GM18511 (cell line): ENCODE measurements at regions not wholly inside any gene's neighbourhood (a gene's known extent, or its start where the extent isn't known, plus 50 kb on each side); places are given as distances from the start of the nearest gene placed in this dataset.

Experiments used
- ATAC-seq: cut with Tn5 transposase; IDR thresholded peaks from one replicate; pipeline ENCODE4 v1.9.1; 2021; ENCODE audit warnings: mild to moderate bottlenecking, moderate library complexity; ENCODE audit not compliant: unreplicated experiment

DNA sequence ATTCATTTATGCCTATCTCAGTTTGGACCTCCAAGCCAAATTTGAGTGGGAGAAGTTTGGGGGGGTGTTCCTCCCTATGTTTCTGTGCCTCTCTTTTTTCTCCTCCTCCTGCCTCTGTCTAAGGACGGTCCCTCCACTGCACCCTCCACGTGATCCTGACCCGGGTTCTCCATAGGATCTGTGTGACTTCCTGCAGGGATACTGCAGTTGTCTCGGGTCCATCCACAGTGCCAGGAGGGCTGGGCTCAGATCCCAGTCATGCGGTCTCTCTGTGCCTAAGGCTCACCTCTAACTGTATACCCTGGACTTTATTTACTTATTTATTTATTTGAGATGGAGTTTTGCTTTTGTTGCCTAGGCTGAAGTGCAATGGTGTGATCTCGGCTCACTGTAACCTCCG is 1354.5 kb downstream of the BRD1 start:
- ATAC-seq = no peak

DNA sequence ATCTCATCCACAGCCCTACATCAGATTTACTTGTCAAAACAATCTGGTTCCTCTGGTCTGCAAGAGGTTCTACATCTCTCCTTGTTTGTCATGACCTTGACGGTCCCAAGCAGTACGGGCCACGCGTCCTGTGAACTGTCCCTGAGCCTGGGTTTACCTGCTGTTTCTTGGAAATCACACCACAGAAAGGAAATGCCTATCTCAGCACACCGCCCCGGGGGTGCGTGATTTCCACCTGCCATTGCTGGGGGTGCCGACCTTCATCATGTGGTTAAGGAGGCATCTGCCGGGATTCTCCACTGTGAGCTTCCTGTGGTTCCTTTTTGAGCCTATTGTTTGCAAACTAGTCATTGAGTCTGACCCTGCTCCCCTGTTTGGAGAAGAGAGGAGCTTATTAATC is 1363.4 kb downstream of the BRD1 start:
- ATAC-seq = no peak

DNA sequence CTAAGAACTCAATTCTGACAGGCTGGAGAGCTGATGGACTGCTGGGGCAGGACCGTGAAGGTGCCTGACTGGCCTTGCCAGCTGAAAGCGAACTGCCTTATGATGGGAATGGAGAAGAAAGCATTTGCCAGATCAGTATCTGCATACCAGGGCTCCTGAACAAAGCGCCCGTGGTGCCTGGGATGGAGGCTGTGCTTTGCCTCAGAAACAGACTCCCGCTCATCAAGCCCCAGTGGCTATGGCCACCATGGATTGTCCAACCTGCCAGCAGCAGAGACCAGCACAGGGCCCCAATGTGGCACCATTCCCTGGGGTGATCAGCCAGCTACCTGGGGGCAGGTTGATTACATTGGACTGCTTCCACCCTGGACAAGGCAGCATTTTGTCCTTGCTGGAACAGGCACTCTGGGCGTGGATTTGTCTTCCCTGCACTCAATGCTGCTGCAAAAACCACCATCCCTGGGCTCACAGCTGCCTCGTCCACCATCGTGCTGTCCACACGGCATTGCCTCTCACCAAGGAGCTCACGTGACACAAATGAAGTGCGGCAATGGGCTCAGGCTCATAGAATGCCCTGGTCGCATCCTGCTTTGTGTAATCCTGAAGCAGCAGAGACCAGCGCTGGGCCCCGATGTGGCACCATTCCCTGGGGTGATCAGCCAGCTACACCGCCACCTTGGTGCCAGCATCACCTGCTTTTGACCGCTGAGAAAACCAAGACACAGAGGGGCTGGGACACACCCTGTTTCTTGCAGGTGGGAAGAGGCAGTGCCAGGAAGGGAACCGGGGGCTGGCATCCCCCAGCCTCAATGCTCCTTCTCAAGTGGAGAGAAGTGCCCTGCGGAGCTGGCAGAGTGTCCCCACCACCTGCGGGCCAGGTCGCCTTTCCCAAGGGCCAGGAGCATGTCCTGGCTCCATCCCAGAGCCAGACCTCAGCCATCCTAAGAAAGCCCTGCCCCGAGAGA is 1367.5 kb downstream of the BRD1 start:
- ATAC-seq = no peak

DNA sequence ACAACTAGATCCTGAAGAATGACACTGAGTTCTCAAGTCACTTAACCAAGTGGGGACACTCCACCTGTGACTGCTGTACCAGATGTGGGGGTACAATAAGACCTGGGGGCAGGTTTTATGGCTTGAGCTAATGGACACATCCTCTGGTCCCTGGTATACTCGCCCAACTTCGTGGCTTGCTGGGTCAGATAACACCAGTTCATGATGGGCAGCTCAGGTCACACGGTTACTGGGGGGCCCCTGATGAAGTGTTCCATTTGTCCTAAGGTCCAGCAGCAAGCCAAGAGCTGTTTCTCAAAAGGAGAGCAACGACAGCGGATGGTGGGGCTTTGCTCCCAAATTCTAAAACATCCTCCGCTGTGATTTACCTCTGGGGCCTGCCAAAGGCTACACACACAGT is 1368.4 kb downstream of the BRD1 start:
- no peak for ATAC-seq

DNA sequence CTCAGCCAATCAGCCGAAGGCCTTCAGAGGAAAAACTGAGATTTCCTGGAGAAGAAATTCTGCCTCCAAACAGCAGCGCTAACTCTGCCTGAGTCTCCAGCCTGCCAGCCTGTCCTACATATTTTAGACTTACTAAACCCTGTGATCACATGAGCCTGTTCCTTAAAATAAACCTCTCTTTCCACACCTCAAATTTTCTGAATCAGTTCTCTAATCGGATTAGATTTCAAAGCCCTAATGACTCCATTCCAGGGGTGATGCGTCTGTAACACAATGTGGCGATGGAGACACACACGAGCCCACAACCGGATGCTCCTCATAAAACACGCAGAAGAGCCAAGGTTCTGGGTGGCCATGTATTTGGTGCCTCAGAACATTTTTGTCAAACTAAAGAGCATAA is 1371.2 kb downstream of the BRD1 start:
- ATAC-seq = no peak

DNA sequence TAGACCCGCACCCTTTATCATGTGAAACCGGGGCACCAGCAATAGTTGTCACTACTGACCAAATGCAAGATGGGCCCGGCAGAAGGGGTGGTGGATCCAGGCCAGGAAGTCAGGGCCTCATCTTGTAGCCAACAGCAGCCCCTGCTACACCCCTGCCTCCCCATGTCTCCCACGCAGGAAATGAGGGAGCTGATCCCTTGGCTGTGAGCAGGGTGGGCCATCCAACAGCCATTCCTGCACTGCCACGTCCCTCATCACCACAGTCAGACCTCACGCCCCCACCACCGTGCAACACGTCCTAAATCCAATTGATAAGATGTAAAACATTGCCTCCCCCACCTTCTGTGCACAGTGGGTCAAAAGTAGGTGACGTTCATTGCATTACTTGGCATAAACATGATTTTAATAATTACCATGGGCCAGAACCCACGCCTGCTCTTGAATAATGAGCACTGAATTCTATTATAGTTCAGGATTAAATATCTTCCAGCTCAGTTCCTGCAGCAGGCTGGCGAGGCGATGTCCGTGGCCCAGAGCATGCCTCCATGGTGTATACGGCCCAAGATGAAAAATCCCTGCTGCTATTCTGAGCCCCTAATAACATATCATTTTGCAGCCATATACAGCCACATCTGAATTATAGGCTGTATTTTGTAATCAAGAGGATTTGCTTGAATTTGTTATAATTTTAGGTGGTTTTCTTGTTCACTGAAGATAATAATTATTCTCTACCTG is 1373.8 kb downstream of the BRD1 start:
- no peak for ATAC-seq

DNA sequence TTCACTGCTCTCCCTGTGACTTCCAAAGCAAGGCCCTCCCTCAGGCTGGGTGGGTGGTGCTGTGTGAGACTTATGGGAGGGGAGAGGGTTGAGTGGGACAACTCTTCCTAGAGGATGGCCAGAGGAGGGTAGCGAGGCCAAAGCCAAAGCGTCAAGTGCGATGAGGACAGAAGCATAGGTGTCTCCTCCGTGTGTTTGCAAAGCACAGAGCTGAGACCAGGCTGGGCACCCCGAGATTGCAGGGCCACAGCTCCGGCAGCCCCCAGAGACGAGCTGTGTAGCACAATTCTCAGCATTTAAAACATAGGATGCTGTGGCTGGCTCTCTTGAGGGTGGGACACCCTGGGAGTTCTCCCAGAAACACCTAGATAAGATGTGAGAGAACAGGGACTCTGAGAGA is 1374.5 kb downstream of the BRD1 start:
- ATAC-seq = no peak

DNA sequence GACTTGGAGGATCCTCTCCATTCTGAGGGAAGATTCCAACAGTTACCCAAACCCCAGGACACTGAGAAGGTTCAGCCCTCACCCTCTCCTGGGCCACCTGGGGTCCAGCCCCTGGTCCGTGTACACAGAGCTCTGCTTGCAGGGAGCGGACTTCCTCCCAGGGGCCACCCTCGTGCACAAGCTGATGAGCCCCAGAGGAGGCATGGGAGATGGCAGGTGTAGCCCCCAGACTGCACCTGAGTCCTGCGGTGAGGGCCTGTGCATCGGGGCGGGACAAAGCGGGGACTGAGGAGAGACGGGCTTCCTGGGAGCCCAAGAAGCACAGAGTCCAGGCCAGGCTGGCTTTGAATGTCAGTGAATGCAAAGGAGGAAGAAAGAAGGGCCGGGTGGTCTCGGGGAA is 1374.9 kb downstream of the BRD1 start:
- ATAC-seq = no peak

DNA sequence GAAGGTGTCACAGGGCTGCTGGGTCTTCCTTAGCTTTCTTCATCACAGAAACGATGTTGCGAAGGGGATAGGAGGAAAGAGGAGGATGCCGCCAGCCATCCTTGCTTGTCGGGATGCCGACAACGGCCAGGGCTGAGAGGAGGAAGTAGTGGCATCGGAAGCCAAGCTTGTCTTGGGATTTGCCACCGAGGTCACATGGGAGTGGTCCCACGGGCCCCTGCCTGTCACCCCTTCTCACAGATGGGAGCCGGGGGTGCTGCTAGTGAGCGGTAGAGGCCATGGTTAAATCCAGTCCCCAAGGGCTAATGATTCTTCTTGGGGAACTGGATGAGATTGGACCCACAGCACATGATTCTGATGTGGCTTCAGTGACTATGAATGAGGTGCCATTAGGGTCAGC is 1375.8 kb downstream of the BRD1 start:
- no peak for ATAC-seq

DNA sequence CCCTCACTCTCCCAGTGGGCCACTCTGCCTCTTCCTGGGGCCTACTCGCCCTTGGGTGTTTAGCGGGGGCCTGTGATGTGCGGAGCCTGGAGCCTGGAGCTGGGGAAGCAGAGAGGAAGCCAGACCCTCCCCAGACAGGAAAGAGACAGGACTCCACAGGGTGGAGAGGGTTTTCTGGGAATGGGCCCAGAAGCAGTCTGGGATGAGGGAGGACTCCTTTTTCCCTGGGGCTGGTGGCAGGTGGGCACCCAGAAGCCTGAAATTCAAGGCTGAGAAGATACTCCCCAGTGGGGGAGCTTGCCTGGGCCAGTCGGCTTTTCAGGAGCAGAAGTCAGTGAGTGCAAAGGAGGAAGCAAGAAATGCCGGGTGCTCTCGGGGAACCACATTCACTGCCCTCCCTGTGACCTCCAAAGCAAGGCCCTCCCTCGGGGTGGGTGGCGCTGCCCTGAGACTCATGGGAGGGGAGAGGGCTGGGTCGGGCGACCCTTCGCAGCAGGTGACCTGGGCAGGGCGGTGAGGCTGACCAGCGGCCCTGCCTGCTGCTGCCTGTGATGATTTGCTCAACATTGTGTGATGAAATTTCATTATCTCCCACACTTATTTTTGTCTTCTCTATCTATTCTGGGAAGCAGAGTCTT is 1377.4 kb downstream of the BRD1 start:
- ATAC-seq = no peak

DNA sequence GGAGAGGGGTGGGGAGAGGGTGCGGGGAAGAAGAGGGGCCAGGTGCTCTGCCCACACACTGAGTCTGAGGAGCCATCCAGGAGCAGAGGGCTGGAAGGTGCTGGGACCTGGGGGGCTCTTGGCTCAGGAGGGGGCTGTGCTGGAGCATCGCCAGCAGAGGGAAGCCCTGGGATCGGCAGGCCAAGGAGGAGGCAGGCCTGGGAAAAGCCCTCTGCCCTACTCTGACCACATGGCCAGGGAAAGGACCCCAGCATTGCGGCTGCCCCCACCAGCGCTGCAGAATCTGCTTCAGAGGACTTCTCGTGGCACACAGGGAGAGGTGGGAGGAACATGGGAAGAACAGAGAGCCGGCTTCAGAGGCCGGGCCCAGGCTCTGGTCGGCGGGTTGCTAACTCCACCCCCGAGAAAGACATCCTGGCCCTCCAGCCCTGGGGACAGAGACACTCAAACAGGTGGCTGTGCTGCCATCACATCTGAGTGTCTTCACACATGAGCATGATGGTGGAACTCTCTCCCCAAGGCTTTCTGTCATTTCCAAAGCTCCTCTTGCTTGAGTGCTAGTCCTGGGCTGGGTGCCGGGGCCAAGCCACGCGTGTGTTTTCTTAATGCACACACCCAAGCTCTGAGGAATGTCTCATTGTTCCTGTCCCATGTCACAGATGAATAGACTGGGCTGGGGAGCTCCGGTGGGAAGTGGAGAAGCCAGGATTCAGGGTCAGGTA is 1378.0 kb downstream of the BRD1 start:
- ATAC-seq = no peak

DNA sequence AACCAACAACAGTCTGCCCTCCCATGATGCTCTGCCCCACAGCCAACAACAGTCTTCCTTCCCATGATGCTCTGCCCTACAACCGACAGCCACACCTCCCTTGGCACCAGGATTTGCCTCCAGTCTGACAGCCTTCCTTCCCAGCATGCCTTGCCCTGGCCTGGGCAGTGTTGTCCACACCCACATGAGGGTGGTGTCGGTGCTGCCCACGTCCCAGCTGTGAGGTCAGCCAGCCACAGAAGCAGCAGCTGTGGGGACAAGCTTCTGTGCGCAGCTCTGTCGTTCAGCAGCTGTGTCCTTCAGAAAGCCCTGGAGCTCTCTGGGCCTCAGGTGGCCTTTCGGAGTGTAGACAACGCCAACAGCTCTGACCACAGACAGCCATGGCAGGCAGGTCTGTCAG is 1378.9 kb downstream of the BRD1 start:
- no peak for ATAC-seq

DNA sequence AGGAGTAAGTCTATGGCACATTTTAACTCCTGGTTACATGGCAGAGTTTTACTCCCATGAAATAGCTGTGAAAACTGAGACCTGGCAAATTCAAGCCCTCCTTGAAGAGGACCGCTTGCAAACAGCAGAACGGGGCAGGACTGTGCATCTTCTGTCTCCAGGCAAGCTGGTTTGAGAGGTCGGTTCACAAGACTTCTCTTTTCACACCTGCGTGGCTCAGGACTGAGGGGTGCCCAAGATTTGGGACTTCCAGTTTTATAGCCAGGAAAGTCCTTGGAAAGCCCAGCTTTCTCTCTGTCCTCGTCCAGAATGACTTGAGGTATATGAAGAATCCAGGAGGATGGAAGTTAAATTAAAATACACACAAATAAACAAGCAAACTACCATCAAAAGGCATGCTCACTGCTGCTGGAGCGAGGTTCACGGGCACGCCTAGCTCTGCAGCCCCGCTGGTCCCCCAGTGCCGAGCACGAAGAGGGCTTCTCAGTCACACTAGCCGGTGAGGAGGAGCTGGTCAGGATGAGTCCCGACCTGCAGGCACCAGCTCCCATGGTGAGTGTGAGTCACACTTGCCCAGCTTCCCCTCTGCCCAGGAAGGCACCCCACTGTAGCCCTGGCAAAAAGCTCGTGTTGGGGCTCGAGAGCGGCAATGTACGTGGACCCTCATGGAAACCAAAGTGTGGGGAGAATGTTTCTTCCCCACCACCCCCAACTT is 1382.4 kb downstream of the BRD1 start:
- ATAC-seq = no peak

DNA sequence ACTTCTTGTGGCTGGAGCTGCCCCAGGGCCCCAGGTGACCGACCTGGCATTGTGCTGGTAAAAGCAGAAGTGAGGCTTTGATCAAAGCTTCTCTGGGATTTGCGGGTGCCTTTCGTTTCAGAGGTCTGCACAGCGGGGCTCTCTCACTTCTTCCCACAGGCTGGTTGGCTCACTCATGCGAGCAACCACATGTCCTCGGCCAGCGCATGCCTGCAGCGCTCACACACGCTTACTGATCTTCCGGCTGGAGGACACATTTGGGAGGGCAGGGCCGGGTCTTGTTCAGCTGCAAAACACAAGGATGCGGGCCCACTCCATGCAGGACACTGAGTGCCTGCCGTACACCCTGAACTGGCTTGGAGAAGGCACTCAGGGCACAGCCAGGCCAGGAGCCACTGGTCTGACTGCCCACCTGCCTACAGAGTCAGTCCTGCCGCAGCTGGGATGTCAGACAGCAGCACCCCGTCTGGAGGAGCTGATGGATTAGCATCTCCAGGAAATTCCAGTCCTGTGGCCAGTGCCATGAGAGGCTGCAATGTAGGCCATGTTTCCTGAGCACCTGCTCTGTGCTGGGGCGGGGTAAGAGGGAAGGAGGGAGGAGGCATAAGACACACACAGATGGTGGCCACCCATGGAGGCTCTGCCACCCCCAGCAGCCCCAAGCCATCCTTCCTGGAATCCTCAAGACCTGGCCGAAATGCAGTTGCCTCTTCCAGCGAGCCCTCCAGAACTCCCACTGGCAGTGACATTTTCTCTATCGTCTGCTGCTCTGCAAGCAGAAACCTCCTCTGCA is 1383.2 kb downstream of the BRD1 start:
- peak; percentile 97 for ATAC-seq

DNA sequence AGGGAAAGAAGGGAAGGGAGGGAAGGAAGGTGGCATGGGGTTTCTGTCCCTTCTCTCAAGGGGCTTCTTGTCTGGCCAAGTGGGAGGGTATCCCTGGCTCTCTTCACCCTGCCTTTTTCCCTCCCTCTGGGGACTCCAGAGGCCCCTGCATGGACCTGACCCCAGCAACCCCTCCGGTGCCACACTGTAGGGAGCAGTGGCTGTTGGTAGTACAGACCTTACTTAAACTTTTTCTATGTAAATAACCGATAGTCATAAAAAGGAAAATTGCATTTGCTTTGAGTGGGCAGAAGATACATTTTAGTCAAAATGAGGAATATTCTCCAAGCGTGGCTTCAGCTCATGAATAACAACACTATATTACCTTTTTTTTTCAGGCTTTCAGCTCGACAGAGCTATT is 1384.0 kb downstream of the BRD1 start:
- ATAC-seq = no peak

DNA sequence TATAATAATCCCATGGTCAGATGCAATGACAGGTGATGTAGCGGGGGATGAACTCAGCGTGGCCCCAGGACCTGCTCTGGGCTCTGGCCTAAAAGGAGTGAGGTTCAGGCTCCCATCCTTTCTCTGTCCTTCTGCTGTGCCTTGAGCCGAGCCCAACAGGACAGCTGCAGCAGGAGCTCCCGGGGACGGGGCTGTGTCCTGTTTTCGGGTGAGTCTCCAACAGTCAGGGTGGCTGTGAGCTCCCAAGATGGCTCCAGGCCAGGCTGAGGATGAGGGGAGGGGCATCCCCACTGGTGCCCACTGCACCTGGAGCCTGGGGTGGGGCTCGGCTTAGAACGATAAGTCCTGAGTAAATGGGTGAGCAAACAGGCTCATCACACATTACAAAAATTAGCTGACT is 1385.0 kb downstream of the BRD1 start:
- no peak for ATAC-seq

DNA sequence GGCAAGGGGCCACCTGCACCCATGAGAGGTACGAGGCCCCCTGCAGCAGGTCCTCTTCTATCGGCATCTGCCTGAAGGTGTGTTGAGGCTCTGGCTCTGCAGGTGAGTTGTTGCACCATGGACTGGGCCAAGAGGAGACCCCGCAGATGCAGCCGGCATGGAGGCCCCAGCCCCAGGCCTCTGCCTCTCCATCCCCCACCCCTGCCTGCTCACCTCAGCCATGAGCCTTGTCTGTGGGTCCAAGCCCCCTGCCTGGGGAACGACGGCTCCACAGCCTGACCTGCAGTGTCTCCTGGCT is 1386.2 kb downstream of the BRD1 start:
- ATAC-seq = no peak

DNA sequence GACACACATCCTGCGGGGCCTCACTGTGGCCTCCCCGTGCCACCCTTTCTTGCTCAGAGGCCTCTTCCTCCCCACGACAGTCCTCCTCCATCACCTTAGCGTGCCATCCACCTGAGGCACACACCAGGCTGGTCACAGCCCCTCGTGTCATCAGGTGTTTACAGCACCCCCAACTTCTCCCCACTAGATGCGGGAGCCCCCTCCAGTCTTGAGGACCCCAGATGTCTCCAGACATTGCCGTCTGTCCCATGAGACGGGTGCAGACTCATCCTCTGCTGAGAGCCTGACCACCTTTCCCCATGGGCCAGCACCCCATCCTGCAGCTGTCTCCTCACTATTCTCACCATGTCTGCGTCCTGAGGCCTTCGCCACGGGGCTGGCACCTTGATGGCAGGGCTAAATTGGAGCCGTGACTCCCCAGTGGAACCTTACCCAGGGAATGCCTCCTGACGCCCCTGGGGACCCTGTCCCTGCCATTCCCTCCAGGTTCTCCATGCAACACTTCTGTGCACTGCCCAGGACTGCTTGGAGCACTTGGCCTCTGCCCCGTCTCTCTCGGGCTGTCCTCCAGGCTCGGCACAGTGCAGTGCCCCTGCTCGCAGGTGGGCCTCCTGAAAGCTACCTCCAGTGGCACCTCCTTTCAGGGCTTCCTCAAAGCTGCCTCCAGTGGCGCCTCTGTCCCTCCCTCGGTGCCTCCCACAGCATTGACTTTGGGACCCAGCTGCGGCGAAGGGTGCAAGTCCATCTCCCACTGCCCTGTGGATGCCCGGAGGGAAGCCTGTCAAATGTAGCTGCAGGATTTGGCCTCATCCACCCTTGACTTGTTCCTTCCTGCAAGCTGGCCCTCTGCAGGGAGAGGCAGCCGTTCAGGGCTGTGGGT is 1386.8 kb downstream of the BRD1 start:
- ATAC-seq = no peak

DNA sequence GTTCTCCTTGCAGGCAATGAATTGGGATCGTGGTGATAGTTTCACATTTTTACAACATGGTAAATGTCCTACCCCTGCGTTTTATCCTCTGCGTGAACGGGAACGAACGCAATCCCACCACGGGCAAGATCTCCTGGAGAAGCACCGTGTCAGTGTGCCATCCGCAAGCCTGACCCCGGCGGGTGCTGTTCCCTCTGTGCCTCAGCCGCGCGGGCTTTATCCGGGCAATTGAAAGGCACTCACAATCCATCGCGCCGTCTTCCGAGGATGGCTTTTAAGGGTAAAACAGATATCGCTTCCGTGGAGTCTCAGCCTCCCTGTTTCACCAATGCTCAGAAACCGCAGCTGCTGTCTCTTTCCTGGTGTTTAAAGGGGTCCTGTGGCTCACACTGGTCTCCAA is 1387.5 kb downstream of the BRD1 start:
- ATAC-seq = no peak
